Embryonic facial prominence (tissue), 1 donor: ENCODE measurements at regions not wholly inside any gene's neighbourhood (a gene's known extent, or its start where the extent isn't known, plus 50 kb on each side); places are given as distances from the start of the nearest gene placed in this dataset.

Experiments
- DNase-seq: peaks from one replicate; pipeline ENCODE4 v3.0.0-alpha.2; 2016; ENCODE audit errors: extremely low spot score

- no peak for DNase-seq
Observed at GRCh38 chr2:62565309-62565908, 59.4 kb upstream of the TMEM17 start.

DNA sequence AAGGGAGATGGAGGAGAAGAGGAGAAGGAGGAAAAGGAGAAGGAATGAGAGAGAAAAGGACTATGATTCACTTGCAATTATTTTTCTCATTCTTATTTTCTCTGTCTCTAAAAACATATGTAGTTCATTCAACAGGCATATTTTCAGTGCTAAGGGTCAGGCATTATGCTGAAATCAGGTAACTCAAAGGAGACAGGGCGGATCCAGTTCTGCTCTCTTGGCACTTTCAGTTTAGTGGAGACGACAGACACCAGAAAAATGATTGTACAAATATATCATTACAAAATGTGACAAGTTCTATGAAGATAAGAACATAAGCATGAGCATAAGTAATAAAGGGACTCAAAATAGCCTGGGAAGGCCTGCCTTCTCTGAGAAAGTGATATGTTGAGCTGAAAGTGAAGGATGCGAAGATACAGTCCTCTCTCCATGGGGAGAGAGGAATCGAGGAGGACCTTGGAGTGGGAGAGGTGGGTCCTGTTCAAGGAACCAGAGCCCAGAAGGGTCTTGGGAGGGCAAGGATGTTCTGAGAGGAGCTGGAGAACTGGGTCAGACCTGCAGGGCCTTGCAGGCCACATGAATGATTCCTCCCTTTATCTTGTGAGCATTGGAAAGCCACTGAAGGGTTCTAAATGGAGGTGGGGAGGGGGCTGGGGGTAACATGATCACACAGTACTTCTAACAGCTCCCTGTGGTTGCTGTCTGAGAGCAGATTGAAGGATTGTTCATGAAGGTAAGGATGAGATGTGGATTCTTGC, 58.6 kb upstream of the TMEM17 start:
- no peak for DNase-seq

DNA sequence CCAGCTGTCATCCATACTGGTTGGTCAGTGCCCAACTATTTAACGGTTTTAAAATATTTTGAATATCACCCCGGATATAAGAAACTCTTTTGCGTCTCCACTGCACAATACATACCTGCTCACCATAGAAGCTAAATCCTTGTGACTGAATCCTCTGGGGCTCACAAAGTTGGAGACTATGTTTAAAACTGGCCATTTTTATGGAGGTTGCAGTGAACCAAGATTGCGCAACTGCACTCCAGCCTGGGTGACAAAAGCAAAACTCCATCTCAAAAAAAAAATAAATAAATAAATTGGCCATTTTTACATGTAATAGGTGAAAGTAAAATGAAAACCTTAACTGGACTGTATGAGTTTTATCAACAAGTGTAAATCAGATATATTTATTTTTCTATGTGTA, 55.6 kb upstream of the TMEM17 start:
- DNase-seq = no peak

DNA sequence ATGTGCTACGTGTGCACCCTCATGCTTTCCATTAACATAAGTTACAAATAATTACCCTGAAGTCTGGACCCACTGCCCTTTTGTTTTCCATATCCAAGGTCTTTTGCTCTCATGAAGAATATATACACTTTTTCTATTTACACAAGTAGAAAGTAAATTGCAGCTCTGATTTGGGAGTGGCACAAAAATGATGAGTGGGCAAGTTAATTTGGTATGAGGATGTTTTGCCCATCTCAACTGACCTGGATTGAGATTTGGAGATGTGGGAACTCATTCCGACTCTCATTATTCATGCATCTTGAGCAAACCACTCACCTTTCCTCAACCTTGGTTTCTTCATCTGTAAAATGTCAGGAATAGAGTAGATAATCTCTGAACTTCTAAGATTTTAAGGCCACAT, 53.6 kb upstream of the TMEM17 start:
- no peak for DNase-seq

DNA sequence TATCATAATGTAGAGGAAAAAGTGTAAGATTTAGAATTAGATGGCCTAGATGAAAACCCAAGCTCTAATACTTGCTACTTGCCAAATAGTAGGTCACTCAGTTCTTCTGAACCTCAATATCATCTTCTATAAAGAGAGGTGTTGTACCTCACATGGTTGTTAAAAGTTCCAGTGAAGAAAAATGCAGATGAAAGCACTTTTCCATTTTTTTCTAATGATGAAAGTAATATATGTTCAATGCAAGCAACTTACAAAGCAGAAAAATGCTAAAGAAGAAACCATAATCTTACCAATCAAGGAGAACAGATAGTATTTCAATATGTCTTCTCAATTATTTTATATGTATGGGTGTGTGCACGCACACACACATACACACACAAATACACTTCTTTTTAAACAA, 52.7 kb upstream of the TMEM17 start:
- DNase-seq = no peak

DNA sequence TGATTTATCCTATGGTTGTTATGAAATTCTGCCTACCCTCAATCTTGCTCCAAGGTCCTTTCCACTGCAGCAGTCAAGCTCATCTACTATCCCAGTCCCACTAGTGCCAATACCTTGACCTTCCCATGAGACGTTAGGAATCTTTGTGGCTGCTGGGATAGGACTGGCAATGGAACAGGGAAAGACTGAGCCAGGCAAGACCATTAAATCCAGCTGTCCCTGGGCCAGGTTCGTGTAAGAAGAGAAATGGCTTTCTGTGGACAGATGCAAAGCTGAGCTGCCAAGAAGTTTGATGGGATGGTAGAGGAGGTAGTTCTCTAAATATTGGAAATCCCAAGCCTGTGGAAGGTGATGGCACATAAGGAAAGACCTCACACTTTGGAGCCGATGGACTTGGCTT, 50.1 kb upstream of the TMEM17 start:
- no peak for DNase-seq
